Gastrocnemius medialis (tissue), 4 donors: ENCODE measurements at regions not wholly inside any gene's neighbourhood (a gene's known extent, or its start where the extent isn't known, plus 50 kb on each side); places are given as distances from the start of the nearest gene placed in this dataset.

Experiments
- ATAC-seq, 2 donors: fragments of 150-250 bp; one replicate each; pipeline ENCODE4 v1.9.1; 2016
- DNase-seq, 2 donors: peaks; one replicate each; pipeline ENCODE4 v3.0.0-alpha.2; 2019
- H3K27ac ChIP-seq, 4 donors: fragments of 200-600 bp; sonication (generic); 1 replicate in 1 of 4; 2 replicates in 3 of 4; pipeline ENCODE4 v1.5.1; 2016 to 2018; ENCODE audit warnings: mild to moderate bottlenecking in 2 of 4, moderate library complexity in 1 of 4
- H3K27me3 ChIP-seq, 3 donors: fragments of 200-600 bp; sonication (generic) in 2 of 3; 1 replicate in 1 of 3; 2 replicates in 2 of 3; pipeline versions ENCODE4 v1.5.1 to v1.6.0; 2016 to 2019; ENCODE audit warnings: mild to moderate bottlenecking in 1 of 3, moderate library complexity in 1 of 3
- H3K36me3 ChIP-seq, 2 donors: fragments of 200-600 bp; sonication (generic) in 1 of 2; one replicate each; pipeline ENCODE4 v1.5.1; 2017 to 2018
- H3K4me1 ChIP-seq, 2 donors: fragments of 200-600 bp; sonication (generic) in 1 of 2; one replicate each; pipeline ENCODE4 v1.5.1; 2016 to 2017; ENCODE audit warnings: mild to moderate bottlenecking in 2 of 2
- H3K4me3 ChIP-seq, 4 donors: fragments of 200-600 bp; sonication (generic) in 3 of 4; 1 replicate in 1 of 4; 2 replicates in 3 of 4; pipeline ENCODE4 v1.5.1; 2016 to 2019; ENCODE audit warnings: mild to moderate bottlenecking in 2 of 4
- H3K9me3 ChIP-seq, 3 donors: fragments of 200-600 bp; sonication (generic) in 2 of 3; 1 replicate in 1 of 3; 2 replicates in 2 of 3; pipeline ENCODE4 v1.5.1; 2016 to 2019
- CTCF ChIP-seq, 5 experiments: fragments of 450-650 bp in 3 of 5; fragments of 200-600 bp in 2 of 5; sonication (generic) in 2 of 5; IDR thresholded peaks in 4 of 5; conservative IDR thresholded peaks in 1 of 5; 1 replicate in 4 of 5; 2 replicates in 1 of 5; pipeline ENCODE4 v1.5.1; 2016 to 2019; ENCODE audit warnings: antibody characterized with exemption in 5 of 5, mild to moderate bottlenecking in 3 of 5, moderate library complexity in 3 of 5
- POLR2A ChIP-seq, 2 donors: fragments of 450-650 bp; IDR thresholded peaks; one replicate each; pipeline ENCODE4 v1.6.1; 2017; ENCODE audit warnings: antibody characterized with exemption in 2 of 2, mild to moderate bottlenecking in 2 of 2, moderate library complexity in 2 of 2
- in situ Hi-C, 4 donors: fragments of 200-750 bp; cut with MboI; loops; one replicate each; pipeline versions ENCODE4 v1.15.0 to v1.8.0; 2017; ENCODE audit warnings: low sequenced_read_pairs in 4 of 4
- intact Hi-C: fragments of 100-400 bp; cut with DNase I; formaldehyde crosslinking; loops from one replicate; pipeline ENCODE4 v1.15.1; 2023; ENCODE audit warnings: low total_unique reads

GRCh38 chr14:60575008-60575407 is 66.1 kb downstream of the SIX6 start:
- TF ChIP-seq POLR2A (IDR thresholded peaks at IDR 0.05) (no peak), CTCF (IDR thresholded peaks at IDR 0.05 in 4 of 5, conservative IDR thresholded peaks at IDR 0.05 in 1 of 5) (no peak)
- Histone ChIP-seq H3K4me3 (no peak overlapping the region), H3K9me3 (no peaks in the 10 kb centered on the region), H3K36me3 (no peaks in the 10 kb centered on the region), H3K4me1 (no peaks in the 10 kb centered on the region), H3K27me3 (no peaks in the 10 kb centered on the region), H3K27ac (peak overlapping the region in 1 of 4 donors; percentile 25)
- intact Hi-C loops, result no loop called here
- peak in 1 of 2 donors; percentile 83 for ATAC-seq
- DNase-seq, result peak in 1 of 2 donors; percentile 30
- in situ Hi-C loops, result no loop called here

- DNase-seq, result no peak
- Histone ChIP-seq H3K36me3 (no peaks in the 10 kb centered on the region), H3K4me1 (peaks cover 0 to 9% of the 10 kb centered on the region in 2 donors), H3K27me3 (no peaks in the 10 kb centered on the region), H3K9me3 (no peaks in the 10 kb centered on the region), H3K4me3 (no peak overlapping the region), H3K27ac (no peak overlapping the region)
- intact Hi-C loops (no loop called here), in situ Hi-C loops (no loop called here)
- TF ChIP-seq POLR2A (IDR thresholded peaks at IDR 0.05) (no peak), CTCF (IDR thresholded peaks at IDR 0.05 in 4 of 5, conservative IDR thresholded peaks at IDR 0.05 in 1 of 5) (no peak)
- ATAC-seq, result no peak
Measured at GRCh38 chr14:60585676-60586075, 63.6 kb downstream of the SIX1 start.

GRCh38 chr14:60589442-60589841 is 59.8 kb downstream of the SIX1 start:
- Histone ChIP-seq H3K27ac (no peak overlapping the region), H3K27me3 (no peaks in the 10 kb centered on the region), H3K4me1 (peaks cover 0 to 9% of the 10 kb centered on the region in 2 donors), H3K4me3 (no peak overlapping the region), H3K36me3 (no peaks in the 10 kb centered on the region), H3K9me3 (no peaks in the 10 kb centered on the region)
- in situ Hi-C loops (no loop called here), intact Hi-C loops (no loop called here)
- ATAC-seq (no peak), DNase-seq (no peak)
- TF ChIP-seq CTCF (IDR thresholded peaks at IDR 0.05 in 4 of 5, conservative IDR thresholded peaks at IDR 0.05 in 1 of 5), result no peak
- no peak for TF ChIP-seq POLR2A (IDR thresholded peaks at IDR 0.05)

- intact Hi-C loops (no loop called here), in situ Hi-C loops (no loop called here)
- no peak for DNase-seq
- H3K4me3 ChIP-seq, result no peak overlapping the region
- no peaks in the 10 kb centered on the region for H3K9me3 ChIP-seq
- H3K36me3 ChIP-seq, result no peaks in the 10 kb centered on the region
- H3K27ac ChIP-seq, result no peak overlapping the region
- no peak for ATAC-seq
- H3K27me3 ChIP-seq, result no peaks in the 10 kb centered on the region
- peaks cover 0 to 9% of the 10 kb centered on the region in 2 donors for H3K4me1 ChIP-seq
- TF ChIP-seq POLR2A (IDR thresholded peaks at IDR 0.05), result no peak
- no peak for TF ChIP-seq CTCF (IDR thresholded peaks at IDR 0.05 in 4 of 5, conservative IDR thresholded peaks at IDR 0.05 in 1 of 5)
Measured at GRCh38 chr14:60590991-60591414, 58.3 kb downstream of the SIX1 start.
